Heart left ventricle (tissue), 16 donors: ENCODE measurements at regions not wholly inside any gene's neighbourhood (a gene's known extent, or its start where the extent isn't known, plus 50 kb on each side); places are given as distances from the start of the nearest gene placed in this dataset.

Experiments
- ATAC-seq, 4 donors: fragments of 200-7000 bp; cut with Tn5 transposase; one replicate each; pipeline ENCODE4 v1.9.1; 2020 to 2022; ENCODE audit warnings: moderate library complexity in 4 of 4, mild to moderate bottlenecking in 3 of 4, moderate number of reproducible peaks in 1 of 4
- DNase-seq, 5 donors: peaks; one replicate each; pipeline ENCODE4 v3.0.0-alpha.2; 2020
- H3K27ac ChIP-seq, 12 donors: fragments of 200-600 bp; sonication (generic) in 4 of 12; one replicate each; pipeline versions ENCODE4 v1.5.0 to v1.8.0; 2016 to 2022; ENCODE audit warnings: mild to moderate bottlenecking in 2 of 12
- H3K27me3 ChIP-seq, 9 donors: fragments of 200-600 bp; sonication (generic) in 2 of 9; one replicate each; pipeline versions ENCODE4 v1.5.1 to v1.8.0; 2016 to 2022; ENCODE audit warnings: mild to moderate bottlenecking in 3 of 9
- H3K36me3 ChIP-seq, 9 donors: fragments of 200-600 bp; sonication (generic) in 2 of 9; one replicate each; pipeline versions ENCODE4 v1.5.0 to v1.8.0; 2018 to 2022; ENCODE audit warnings: mild to moderate bottlenecking in 2 of 9
- H3K4me1 ChIP-seq, 12 donors: fragments of 200-600 bp; sonication (generic) in 4 of 12; one replicate each; pipeline versions ENCODE4 v1.5.0 to v1.8.0; 2016 to 2022; ENCODE audit warnings: mild to moderate bottlenecking in 3 of 12
- H3K4me3 ChIP-seq, 12 donors: fragments of 200-600 bp; sonication (generic) in 4 of 12; one replicate each; pipeline versions ENCODE4 v1.5.0 to v1.8.0; 2017 to 2022; ENCODE audit warnings: mild to moderate bottlenecking in 9 of 12, moderate library complexity in 4 of 12
- H3K9me3 ChIP-seq, 12 donors: fragments of 200-600 bp; sonication (generic) in 4 of 12; one replicate each; pipeline versions ENCODE4 v1.5.0 to v1.8.0; 2016 to 2022; ENCODE audit warnings: mild to moderate bottlenecking in 1 of 12
- POLR2A ChIP-seq, 2 donors: fragments of 450-650 bp; IDR thresholded peaks; one replicate each; pipeline ENCODE4 v1.6.1; 2017; ENCODE audit warnings: antibody characterized with exemption in 2 of 2, mild to moderate bottlenecking in 2 of 2, moderate library complexity in 2 of 2
- WGBS, 4 donors: extraction: QIAGEN DNeasy Blood & Tissue Kit in 2 of 4; methylation state at CpG; one replicate each; pipeline versions ENCODE4 v1.1.5 to v1.1.7; 2013 to 2018; 5-methylcytosine and 5-hydroxymethylcytosine counted together
- intact Hi-C, 10 donors: fragments of 100-400 bp; cut with DNase I; formaldehyde crosslinking; loops; one replicate each; pipeline versions ENCODE4 v1.11.1 to v1.14.2; 2022
- TF ChIP-seq, protein P1 (sequence below), 12 donors: fragments of 200-600 bp; sonication (generic) in 4 of 12; IDR thresholded peaks; one replicate each; pipeline versions ENCODE4 v1.5.0 to v1.8.0; 2018 to 2022; ENCODE audit warnings: antibody characterized with exemption in 12 of 12, mild to moderate bottlenecking in 5 of 12
- donor health status: ischemic (EF 13 %, LVEDD 7.1; RV severe dilation, severe dysfunction).
- donor health status: healthy with polysubstance abuse.
- donor health status: DM: no; HTN: yes; CAD: no.
- donor health status: DM: no; HTN: no; CAD: no.
- donor health status: ischemic (EF 25% LVEDD 6.9; RV normal size, moderate dysfunction).
- donor health status: ischemic (EF 25% LVEDD 5.7; RV mildly dilated, moderate dysfunction).
- donor health status: healthy.
- donor health status: DM: yes; HTN: yes; CAD: no.
- donor health status: ischemic (EF 35%, LVEDD 5.7; RV mildly dilated, moderate dysfunction).
- donor health status: nonischemic (EF 11% LVEDD 7.7; RV severe dilation, severe dysfunction).
- donor health status: DM: yes; HTN: yes; CAD: no.
- donor health status: PGD.
- donor health status: ischemic (EF 29% LVEDD 5.4; RV normal size, mild dysfunction).
- donor health status: nonischemic (EF 23%, LVEDD 6.1; RV moderate dilation, normal function).

GRCh38 chr12:24605466-24605865 lies 343.4 kb downstream of the BCAT1 start:
- TF ChIP-seq, protein P1, sequence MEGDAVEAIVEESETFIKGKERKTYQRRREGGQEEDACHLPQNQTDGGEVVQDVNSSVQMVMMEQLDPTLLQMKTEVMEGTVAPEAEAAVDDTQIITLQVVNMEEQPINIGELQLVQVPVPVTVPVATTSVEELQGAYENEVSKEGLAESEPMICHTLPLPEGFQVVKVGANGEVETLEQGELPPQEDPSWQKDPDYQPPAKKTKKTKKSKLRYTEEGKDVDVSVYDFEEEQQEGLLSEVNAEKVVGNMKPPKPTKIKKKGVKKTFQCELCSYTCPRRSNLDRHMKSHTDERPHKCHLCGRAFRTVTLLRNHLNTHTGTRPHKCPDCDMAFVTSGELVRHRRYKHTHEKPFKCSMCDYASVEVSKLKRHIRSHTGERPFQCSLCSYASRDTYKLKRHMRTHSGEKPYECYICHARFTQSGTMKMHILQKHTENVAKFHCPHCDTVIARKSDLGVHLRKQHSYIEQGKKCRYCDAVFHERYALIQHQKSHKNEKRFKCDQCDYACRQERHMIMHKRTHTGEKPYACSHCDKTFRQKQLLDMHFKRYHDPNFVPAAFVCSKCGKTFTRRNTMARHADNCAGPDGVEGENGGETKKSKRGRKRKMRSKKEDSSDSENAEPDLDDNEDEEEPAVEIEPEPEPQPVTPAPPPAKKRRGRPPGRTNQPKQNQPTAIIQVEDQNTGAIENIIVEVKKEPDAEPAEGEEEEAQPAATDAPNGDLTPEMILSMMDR (IDR thresholded peaks at IDR 0.05), result no peak
- no peak for TF ChIP-seq POLR2A (IDR thresholded peaks at IDR 0.05)
- intact Hi-C loops, result loop anchor here in 1 of 10 donors (10.0 kb wide), 1 partner anchor 169 kb away; no protein-coding TSS in a partner anchor
- 22 to 46% (median 27%) methylated on average over 3 of the region's 3 CpGs for WGBS, 4 donors

GRCh38 chr12:24603371-24603770 lies 345.5 kb downstream of the BCAT1 start:
- intact Hi-C loops, result loop anchor here in 1 of 10 donors (10.0 kb wide), 1 partner anchor 171 kb away; no protein-coding TSS in a partner anchor
- 56 to 62% (median 61%) methylated on average over 3 of the region's 3 CpGs for WGBS, 4 donors
- DNase-seq (no peak), ATAC-seq (no peak)
- H3K4me1 ChIP-seq, result peaks cover 0 to 6% (median 0%) of the 10 kb centered on the region in 12 donors
- no peaks in the 10 kb centered on the region for H3K27me3 ChIP-seq
- no peak overlapping the region for H3K27ac ChIP-seq
- H3K4me3 ChIP-seq, result no peak overlapping the region
- H3K9me3 ChIP-seq, result peaks cover 0 to 4% (median 0%) of the 10 kb centered on the region in 12 donors
- H3K36me3 ChIP-seq, result no peaks in the 10 kb centered on the region
- TF ChIP-seq POLR2A (IDR thresholded peaks at IDR 0.05), result no peak
- TF ChIP-seq, protein P1 (IDR thresholded peaks at IDR 0.05), result no peak

More at GRCh38 chr12:24605466-24605865, 343.4 kb downstream of the BCAT1 start:
- H3K4me3 ChIP-seq, result no peak overlapping the region
- H3K27ac ChIP-seq, result no peak overlapping the region
- H3K4me1 ChIP-seq, result peaks cover 0 to 6% (median 0%) of the 10 kb centered on the region in 12 donors
- ATAC-seq (no peak), DNase-seq (no peak)
- H3K27me3 ChIP-seq, result no peaks in the 10 kb centered on the region
- peaks cover 0 to 4% (median 0%) of the 10 kb centered on the region in 12 donors for H3K9me3 ChIP-seq
- no peaks in the 10 kb centered on the region for H3K36me3 ChIP-seq

DNA sequence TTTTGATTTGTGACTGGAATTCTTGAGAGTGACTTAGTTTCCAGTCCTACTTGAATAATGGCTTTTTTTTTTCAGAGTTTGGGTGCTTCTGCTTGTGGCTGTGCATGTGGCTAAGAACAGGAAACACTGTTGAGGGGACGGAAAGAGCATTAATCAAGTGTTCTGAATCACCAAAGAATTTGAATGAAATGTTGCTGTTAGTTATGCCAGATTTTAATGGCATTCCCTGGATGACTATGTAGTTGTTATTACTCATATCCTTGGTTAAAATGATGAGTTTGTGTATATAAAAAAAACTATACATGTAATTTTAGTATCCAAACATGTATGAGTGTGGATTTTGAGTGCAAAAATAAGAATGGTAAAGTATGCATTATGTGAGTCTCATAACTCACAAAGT lies 347.9 kb downstream of the BCAT1 start:
- Histone ChIP-seq H3K27me3 (no peaks in the 10 kb centered on the region), H3K36me3 (no peaks in the 10 kb centered on the region), H3K27ac (no peak overlapping the region), H3K9me3 (no peaks in the 10 kb centered on the region), H3K4me3 (no peak overlapping the region), H3K4me1 (peaks cover 0 to 6% (median 0%) of the 10 kb centered on the region in 12 donors)
- TF ChIP-seq POLR2A (IDR thresholded peaks at IDR 0.05), result no peak
- TF ChIP-seq, protein P1 (IDR thresholded peaks at IDR 0.05), result no peak
- intact Hi-C loops, result loop anchor here in 1 of 10 donors (10.0 kb wide), 1 partner anchor 174 kb away; no protein-coding TSS in a partner anchor
- no peak for ATAC-seq
- no peak for DNase-seq
- 48 to 58% (median 54%) methylated on average over 1 of the region's 1 CpG for WGBS, 4 donors

- no peak for DNase-seq
- TF ChIP-seq POLR2A (IDR thresholded peaks at IDR 0.05), result no peak
- TF ChIP-seq, protein P1 (IDR thresholded peaks at IDR 0.05), result no peak
- H3K27me3 ChIP-seq, result no peaks in the 10 kb centered on the region
- H3K4me1 ChIP-seq, result peaks cover 0 to 6% (median 0%) of the 10 kb centered on the region in 12 donors
- H3K27ac ChIP-seq, result no peak overlapping the region
- intact Hi-C loops, result loop anchor here in 1 of 10 donors (10.0 kb wide), 1 partner anchor 174 kb away; no protein-coding TSS in a partner anchor
- no peak overlapping the region for H3K4me3 ChIP-seq
- H3K36me3 ChIP-seq, result no peaks in the 10 kb centered on the region
- H3K9me3 ChIP-seq, result no peaks in the 10 kb centered on the region
- no peak for ATAC-seq
- WGBS, 4 donors, result 85 to 92% (median 89%) methylated on average over 4 of the region's 4 CpGs
These were observed 348.4 kb downstream of the BCAT1 start for GRCh38 chr12:24600551-24600950.
